GM12872 (cell line): ENCODE measurements at regions not wholly inside any gene's neighbourhood (a gene's known extent, or its start where the extent isn't known, plus 50 kb on each side); places are given as distances from the start of the nearest gene placed in this dataset.

ENCODE experiments used
- TF ChIP-seq, protein P1 (sequence below): IDR thresholded peaks from 3 replicates; pipeline ENCODE4 v1.5.1; 2011; ENCODE audit warnings: low read depth, mild to moderate bottlenecking, low read length, moderate library complexity; ENCODE audit not compliant: insufficient read depth

DNA sequence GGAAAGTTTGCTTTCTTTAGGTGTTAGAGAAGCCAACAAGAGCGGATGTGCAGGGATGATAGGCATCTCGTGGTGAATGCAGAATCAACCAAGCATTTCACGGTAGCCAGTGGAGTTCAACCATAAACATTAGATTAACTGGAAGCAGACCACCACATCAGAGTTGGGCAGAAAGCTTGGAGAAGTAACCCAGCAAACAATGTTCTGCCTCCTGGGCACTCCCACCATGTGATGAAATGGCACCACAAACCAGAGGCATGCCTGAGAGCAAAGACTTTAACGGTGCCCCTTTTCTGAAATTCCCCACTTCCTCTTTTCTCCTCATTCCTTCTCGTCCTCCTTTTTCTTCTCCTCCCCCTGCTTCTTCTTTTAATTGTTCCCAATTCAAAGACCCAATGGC, 193.5 kb upstream of the ANKFN1 start:
- TF ChIP-seq, protein P1, sequence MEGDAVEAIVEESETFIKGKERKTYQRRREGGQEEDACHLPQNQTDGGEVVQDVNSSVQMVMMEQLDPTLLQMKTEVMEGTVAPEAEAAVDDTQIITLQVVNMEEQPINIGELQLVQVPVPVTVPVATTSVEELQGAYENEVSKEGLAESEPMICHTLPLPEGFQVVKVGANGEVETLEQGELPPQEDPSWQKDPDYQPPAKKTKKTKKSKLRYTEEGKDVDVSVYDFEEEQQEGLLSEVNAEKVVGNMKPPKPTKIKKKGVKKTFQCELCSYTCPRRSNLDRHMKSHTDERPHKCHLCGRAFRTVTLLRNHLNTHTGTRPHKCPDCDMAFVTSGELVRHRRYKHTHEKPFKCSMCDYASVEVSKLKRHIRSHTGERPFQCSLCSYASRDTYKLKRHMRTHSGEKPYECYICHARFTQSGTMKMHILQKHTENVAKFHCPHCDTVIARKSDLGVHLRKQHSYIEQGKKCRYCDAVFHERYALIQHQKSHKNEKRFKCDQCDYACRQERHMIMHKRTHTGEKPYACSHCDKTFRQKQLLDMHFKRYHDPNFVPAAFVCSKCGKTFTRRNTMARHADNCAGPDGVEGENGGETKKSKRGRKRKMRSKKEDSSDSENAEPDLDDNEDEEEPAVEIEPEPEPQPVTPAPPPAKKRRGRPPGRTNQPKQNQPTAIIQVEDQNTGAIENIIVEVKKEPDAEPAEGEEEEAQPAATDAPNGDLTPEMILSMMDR = no peak

DNA sequence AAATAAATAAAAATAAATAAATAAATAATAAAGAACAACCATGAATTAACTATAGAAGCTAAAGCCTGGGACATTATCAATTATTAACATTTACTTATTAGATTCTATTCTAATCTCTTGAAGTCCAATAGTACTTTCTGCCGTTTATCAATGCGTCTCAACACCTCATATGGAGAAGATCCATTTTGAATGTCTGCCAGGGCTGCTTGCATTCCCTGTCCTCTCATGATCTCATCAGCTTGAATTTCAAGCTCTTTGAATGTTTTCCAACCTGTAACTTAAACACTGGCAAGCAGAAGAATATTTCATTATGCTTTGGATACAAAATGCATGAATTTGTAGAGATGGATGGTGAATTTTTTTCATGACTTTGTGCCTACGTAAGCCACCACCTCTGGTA, 191.9 kb upstream of the ANKFN1 start:
- TF ChIP-seq, protein P1 = no peak

DNA sequence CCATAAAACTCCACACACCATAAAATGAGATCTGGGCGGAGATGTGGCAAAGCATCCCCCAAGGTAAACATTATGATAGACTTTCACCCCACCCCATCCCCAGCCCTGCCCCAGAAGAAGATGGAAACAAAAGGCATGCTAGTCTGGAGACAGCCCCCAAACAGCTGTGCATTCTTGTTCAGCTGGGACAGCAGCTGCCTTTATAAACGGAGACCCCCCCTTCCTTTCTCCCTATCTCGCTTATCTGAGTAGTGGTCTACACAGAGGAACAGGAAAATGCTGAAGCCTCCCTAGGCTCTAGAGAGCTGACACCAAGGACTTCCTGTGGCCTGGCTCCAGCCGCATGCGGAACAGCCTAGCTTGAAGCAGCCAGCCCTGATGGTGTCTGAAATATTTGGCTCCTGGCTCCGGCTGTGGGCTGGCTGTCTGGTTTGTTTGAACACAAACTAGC, 190.3 kb upstream of the ANKFN1 start:
- TF ChIP-seq, protein P1 = no peak

DNA sequence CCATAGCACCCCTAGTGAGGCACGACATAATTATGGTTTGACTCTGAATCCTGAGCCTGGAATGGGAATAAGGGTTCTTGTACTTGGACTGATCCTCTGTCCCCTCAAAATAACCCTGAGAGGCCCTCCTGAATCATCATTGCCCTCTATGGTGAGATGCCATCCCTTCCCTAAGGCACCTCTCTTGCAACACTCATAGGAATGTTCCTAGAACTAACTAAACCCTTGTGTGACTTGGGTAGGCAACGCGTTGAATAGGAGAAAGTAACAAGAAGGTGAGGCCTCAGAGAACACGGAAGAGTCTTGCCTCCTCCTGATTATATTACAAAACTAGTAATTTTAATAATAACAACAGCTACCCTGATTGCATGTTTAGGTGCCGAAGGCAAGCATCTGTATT, 189.1 kb upstream of the ANKFN1 start:
- TF ChIP-seq, protein P1 = no peak

DNA sequence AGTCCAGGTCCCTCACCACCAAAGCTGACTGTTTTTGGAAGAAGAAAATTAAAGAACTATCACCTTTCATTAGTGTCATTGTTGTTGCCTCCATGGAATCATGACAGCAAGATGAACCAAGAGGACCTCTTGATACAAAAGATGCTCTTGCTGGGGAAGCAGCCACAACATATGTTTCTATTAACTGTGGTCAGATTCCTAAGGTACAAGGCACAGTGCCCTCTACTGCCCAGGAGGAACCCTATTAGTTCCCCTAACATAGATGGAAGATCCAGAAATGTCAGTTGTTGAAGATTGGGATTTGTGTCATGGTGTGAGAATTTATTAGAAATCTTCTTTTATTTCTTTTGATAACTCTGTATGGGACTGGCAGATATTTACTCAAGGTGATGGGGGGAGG, 188.2 kb upstream of the ANKFN1 start:
- TF ChIP-seq, protein P1 = peak; percentile 13; the same call in 1 of the 3 replicates

DNA sequence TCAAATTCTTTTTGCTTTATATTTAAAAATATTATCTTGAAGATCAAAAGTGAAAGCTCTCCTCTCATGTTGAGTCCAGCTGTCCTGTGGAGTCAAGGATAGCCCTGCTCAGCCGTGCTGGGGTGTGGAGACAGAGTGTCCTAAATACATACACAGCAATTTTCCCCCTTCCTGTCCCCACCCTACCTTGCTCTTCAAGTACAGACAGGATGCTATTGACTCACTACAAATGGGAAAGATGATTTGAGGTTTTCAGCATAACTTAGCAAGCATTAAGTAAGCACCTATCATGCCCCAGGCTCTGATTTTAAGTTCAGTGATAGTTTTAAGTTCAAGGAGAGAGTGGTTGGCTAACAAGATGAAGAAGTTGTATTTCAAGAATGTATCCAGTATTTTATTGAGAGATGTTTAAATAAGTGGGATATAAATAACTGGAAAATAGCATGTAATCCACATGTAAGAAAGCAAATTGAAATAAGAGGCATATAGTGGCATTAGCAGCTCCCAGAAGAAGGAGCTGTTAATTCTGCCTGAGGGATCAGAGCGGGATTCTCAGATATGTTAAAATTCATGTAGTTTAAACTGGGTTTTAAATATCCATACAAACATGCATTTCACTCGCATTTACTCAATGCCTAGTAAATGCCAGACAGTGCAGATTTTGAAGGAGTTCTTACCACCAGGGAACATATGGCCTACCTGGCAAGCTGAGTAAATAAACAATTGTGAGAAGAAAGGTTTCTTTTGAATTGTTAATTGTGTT, 183.5 kb upstream of the ANKFN1 start:
- TF ChIP-seq, protein P1 = no peak

DNA sequence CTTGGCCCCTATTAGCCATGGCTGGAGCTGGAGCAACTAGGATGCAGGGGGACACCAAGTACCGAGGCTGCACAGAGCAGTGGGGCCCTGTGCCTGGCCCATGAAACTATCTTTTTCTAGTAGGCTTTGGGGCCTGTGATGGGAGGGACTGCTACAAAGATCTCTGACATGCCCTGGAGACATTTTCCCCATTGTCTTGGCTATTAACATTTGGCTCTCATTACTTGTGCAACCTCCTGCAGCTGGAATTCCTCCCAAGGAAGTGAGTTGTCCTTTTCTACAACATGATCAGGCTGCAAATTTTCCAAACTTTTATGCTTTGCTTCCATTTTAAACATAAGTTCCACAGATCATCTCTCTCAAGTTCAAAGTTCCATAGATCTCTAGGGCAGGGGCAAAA, 174.7 kb upstream of the ANKFN1 start:
- TF ChIP-seq, protein P1 = no peak
